NOMO-1 treated with DMSO at 0.1 percent for 48 hours (cell line): ENCODE measurements at regions not wholly inside any gene's neighbourhood (a gene's known extent, or its start where the extent isn't known, plus 50 kb on each side); places are given as distances from the start of the nearest gene placed in this dataset.

Experiments
- DNase-seq: peaks from one replicate; lab custom pipeline; 2025; ENCODE audit not compliant: unreplicated experiment; lab: John Stamatoyannopoulos, UW

GRCh38 chr9:88657893-88658292 lies 122.9 kb downstream of the NXNL2 start:
- DNase-seq, result no peak

- no peak for DNase-seq
Observed at GRCh38 chr9:88658311-88658822, 123.4 kb downstream of the NXNL2 start.

GRCh38 chr9:88659126-88659525 lies 124.1 kb downstream of the NXNL2 start:
- no peak for DNase-seq

GRCh38 chr9:88660611-88661010 lies 125.6 kb downstream of the NXNL2 start:
- DNase-seq, result no peak

GRCh38 chr9:88661759-88662158 lies 126.8 kb downstream of the NXNL2 start:
- no peak for DNase-seq

GRCh38 chr9:88663771-88664419 lies 128.9 kb downstream of the NXNL2 start:
- DNase-seq, result no peak

- DNase-seq, result no peak
Observed at GRCh38 chr9:88664773-88665172, 129.8 kb downstream of the NXNL2 start.

- no peak for DNase-seq
Observed at GRCh38 chr9:88672874-88673689, 138.1 kb downstream of the NXNL2 start.

GRCh38 chr9:88673886-88674285 lies 138.9 kb downstream of the NXNL2 start:
- no peak for DNase-seq

GRCh38 chr9:88676644-88677043 lies 141.7 kb downstream of the NXNL2 start:
- no peak for DNase-seq

- DNase-seq, result no peak
Observed at GRCh38 chr9:88678008-88678407, 143.0 kb downstream of the NXNL2 start.

- DNase-seq, result no peak
Observed at GRCh38 chr9:88678431-88678830, 143.5 kb downstream of the NXNL2 start.

GRCh38 chr9:88680041-88680440 lies 145.1 kb downstream of the NXNL2 start:
- DNase-seq, result no peak

- no peak for DNase-seq
Observed at GRCh38 chr9:88680505-88681160, 145.7 kb downstream of the NXNL2 start.

- DNase-seq, result no peak
Observed at GRCh38 chr9:88681434-88681833, 146.5 kb downstream of the NXNL2 start.

- DNase-seq, result no peak
Observed at GRCh38 chr9:88682431-88682831, 147.5 kb downstream of the NXNL2 start.

GRCh38 chr9:88684046-88684445 lies 149.1 kb downstream of the NXNL2 start:
- no peak for DNase-seq

- DNase-seq, result no peak
Observed at GRCh38 chr9:88684845-88685244, 149.9 kb downstream of the NXNL2 start.

GRCh38 chr9:88685966-88686365 lies 151.0 kb downstream of the NXNL2 start:
- DNase-seq, result no peak

- no peak for DNase-seq
Observed at GRCh38 chr9:88689509-88690298, 154.7 kb downstream of the NXNL2 start.

GRCh38 chr9:88690628-88691027 lies 155.7 kb downstream of the NXNL2 start:
- DNase-seq, result no peak
